ENCODE measurements at regions not wholly inside any gene's neighbourhood (a gene's known extent, or its start where the extent isn't known, plus 50 kb on each side); places are given as distances from the start of the nearest gene placed in this dataset.

GRCh38 chr7:54699715-54700114 is 59.3 kb downstream of the SEC61G start:
- TF ChIP-seq POLR2AphosphoS5 (IDR thresholded peaks at IDR 0.05; ENCODE audit: low read depth, low read length) (no peak), CTCF (IDR thresholded peaks at IDR 0.05) (no peak), REST (IDR thresholded peaks at IDR 0.05; ENCODE audit: insufficient read depth in 1 of 2, low read depth in 2 of 2, low read length in 1 of 2) (no peak), TCF7L2 (IDR thresholded peaks at IDR 0.05; ENCODE audit: low read depth, low read length) (no peak)

All from Panc1 (cell line).